Colonic mucosa (tissue), 4 donors: ENCODE measurements at regions not wholly inside any gene's neighbourhood (a gene's known extent, or its start where the extent isn't known, plus 50 kb on each side); places are given as distances from the start of the nearest gene placed in this dataset.

Experiments used
- DNase-seq: peaks from one replicate; pipeline ENCODE4 v3.0.0-alpha.2; 2020
- H3K27ac ChIP-seq: fragments of 200-600 bp; one replicate; pipeline ENCODE4 v1.8.0; 2021
- H3K27me3 ChIP-seq: fragments of 200-600 bp; one replicate; pipeline ENCODE4 v1.8.0; 2021
- H3K36me3 ChIP-seq: fragments of 200-600 bp; one replicate; pipeline ENCODE4 v1.8.0; 2021
- H3K4me1 ChIP-seq: fragments of 200-600 bp; one replicate; pipeline ENCODE4 v1.8.0; 2021; ENCODE audit warnings: mild to moderate bottlenecking
- H3K4me3 ChIP-seq: fragments of 200-600 bp; one replicate; pipeline ENCODE4 v1.8.0; 2021
- H3K9ac ChIP-seq, 2 donors: one replicate each; pipeline ENCODE4 v1.7.0; 2013; ENCODE audit warnings: control low read depth in 2 of 2, low read depth in 2 of 2, low read length in 2 of 2
- H3K9me3 ChIP-seq: fragments of 200-600 bp; one replicate; pipeline ENCODE4 v1.8.0; 2021
- intact Hi-C: fragments of 100-400 bp; cut with DNase I; formaldehyde crosslinking; loops from one replicate; pipeline ENCODE4 v1.14.1; 2022
- TF ChIP-seq, protein P1 (sequence below): fragments of 200-600 bp; IDR thresholded peaks from one replicate; pipeline ENCODE4 v1.8.0; 2022; ENCODE audit warnings: antibody characterized with exemption, mild to moderate bottlenecking
- donor health status: healthy.
- donor health status: DM: no; HTN: no; CAD: no.
- donor health status: DM: no; HTN: no; CAD: no.

GRCh38 chr1:57872913-57873312 lies 449.1 kb upstream of the DAB1 start:
- Histone ChIP-seq H3K9ac (no peak overlapping the region), H3K27me3 (no peaks in the 10 kb centered on the region), H3K36me3 (no peaks in the 10 kb centered on the region), H3K4me1 (no peaks in the 10 kb centered on the region), H3K4me3 (no peak overlapping the region), H3K9me3 (no peaks in the 10 kb centered on the region), H3K27ac (no peak overlapping the region)
- TF ChIP-seq, protein P1, sequence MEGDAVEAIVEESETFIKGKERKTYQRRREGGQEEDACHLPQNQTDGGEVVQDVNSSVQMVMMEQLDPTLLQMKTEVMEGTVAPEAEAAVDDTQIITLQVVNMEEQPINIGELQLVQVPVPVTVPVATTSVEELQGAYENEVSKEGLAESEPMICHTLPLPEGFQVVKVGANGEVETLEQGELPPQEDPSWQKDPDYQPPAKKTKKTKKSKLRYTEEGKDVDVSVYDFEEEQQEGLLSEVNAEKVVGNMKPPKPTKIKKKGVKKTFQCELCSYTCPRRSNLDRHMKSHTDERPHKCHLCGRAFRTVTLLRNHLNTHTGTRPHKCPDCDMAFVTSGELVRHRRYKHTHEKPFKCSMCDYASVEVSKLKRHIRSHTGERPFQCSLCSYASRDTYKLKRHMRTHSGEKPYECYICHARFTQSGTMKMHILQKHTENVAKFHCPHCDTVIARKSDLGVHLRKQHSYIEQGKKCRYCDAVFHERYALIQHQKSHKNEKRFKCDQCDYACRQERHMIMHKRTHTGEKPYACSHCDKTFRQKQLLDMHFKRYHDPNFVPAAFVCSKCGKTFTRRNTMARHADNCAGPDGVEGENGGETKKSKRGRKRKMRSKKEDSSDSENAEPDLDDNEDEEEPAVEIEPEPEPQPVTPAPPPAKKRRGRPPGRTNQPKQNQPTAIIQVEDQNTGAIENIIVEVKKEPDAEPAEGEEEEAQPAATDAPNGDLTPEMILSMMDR = no peak
- no peak for DNase-seq
- intact Hi-C loops = no loop called here

DNA sequence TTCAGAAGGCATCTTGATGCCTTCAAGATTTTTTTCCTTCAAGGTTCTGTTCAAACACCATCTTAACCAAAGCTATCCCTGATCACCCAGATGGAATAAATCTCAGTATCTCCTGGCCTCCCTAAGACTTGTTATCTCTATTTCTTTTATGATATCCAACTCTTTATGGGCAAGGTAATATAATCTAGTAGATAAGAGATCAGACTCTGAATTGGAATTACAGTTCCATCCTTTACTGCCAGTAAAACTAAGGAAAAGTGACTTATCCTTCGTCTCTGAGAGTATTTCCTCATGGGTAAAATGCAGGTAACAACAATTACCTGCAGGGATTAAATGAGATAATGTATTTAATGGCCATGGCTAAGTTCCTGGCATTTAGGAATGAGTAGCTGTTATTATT lies 445.0 kb upstream of the DAB1 start:
- Histone ChIP-seq H3K36me3 (no peaks in the 10 kb centered on the region), H3K4me1 (no peaks in the 10 kb centered on the region), H3K9me3 (no peaks in the 10 kb centered on the region), H3K4me3 (no peak overlapping the region), H3K27me3 (no peaks in the 10 kb centered on the region), H3K27ac (no peak overlapping the region), H3K9ac (no peak overlapping the region)
- TF ChIP-seq, protein P1 = no peak
- intact Hi-C loops = no loop called here
- DNase-seq = no peak

DNA sequence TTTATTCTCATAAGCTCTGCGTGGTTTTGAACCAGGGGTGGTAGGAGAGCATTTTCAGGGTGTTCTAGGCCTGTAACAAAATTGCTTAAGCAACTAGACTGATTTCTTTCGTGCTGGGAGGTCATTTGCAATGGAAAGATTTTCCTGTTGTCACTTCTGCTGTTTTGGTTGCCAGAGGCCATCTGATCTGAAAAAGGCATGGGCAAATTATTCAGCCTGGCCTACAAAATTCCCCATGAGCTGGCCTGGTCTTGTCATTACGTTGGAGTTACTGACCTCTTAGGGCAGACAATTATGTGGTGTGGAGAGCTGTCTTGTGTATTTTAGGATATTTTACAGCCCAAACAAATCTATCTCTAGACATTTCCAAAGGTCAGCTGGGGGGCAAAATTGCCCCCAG lies 444.4 kb upstream of the DAB1 start:
- TF ChIP-seq, protein P1 = no peak
- no peak overlapping the region for H3K4me3 ChIP-seq
- intact Hi-C loops = no loop called here
- no peak overlapping the region for H3K9ac ChIP-seq
- DNase-seq = no peak
- H3K4me1 ChIP-seq = no peaks in the 10 kb centered on the region
- no peaks in the 10 kb centered on the region for H3K36me3 ChIP-seq
- no peaks in the 10 kb centered on the region for H3K9me3 ChIP-seq
- no peak overlapping the region for H3K27ac ChIP-seq
- H3K27me3 ChIP-seq = no peaks in the 10 kb centered on the region

- intact Hi-C loops = no loop called here
- no peak overlapping the region for H3K27ac ChIP-seq
- peak; percentile 22 for DNase-seq
- H3K4me1 ChIP-seq = no peaks in the 10 kb centered on the region
- H3K9me3 ChIP-seq = no peaks in the 10 kb centered on the region
- TF ChIP-seq, protein P1 = no peak
- no peak overlapping the region for H3K9ac ChIP-seq
- H3K27me3 ChIP-seq = no peaks in the 10 kb centered on the region
- no peaks in the 10 kb centered on the region for H3K36me3 ChIP-seq
- no peak overlapping the region for H3K4me3 ChIP-seq
These were observed 443.1 kb upstream of the DAB1 start for GRCh38 chr1:57866998-57867397.

GRCh38 chr1:57860931-57861565 lies 437.2 kb upstream of the DAB1 start:
- Histone ChIP-seq H3K27ac (no peak overlapping the region), H3K4me1 (no peaks in the 10 kb centered on the region)
- no peak for DNase-seq

More at GRCh38 chr1:57860931-57861565, 437.2 kb upstream of the DAB1 start:
- no peak overlapping the region for H3K4me3 ChIP-seq
- TF ChIP-seq, protein P1 = no peak
- no peaks in the 10 kb centered on the region for H3K27me3 ChIP-seq
- no peaks in the 10 kb centered on the region for H3K36me3 ChIP-seq
- H3K9me3 ChIP-seq = no peaks in the 10 kb centered on the region
- H3K9ac ChIP-seq = no peak overlapping the region
- intact Hi-C loops = no loop called here
